ENCODE measurements at regions not wholly inside any gene's neighbourhood (a gene's known extent, or its start where the extent isn't known, plus 50 kb on each side); places are given as distances from the start of the nearest gene placed in this dataset.

GRCh38 chr20:60115451-60115850 lies 157.2 kb downstream of the CDH26 start:
- intact Hi-C loops (cut with micrococcal nuclease; ENCODE audit: unreplicated experiment), result no loop called here
- H3K4me1 ChIP-seq (ENCODE audit: insufficient read depth, low read length, poor library complexity, severe bottlenecking), result no peaks in the 10 kb centered on the region
- POLR2A ChIA-PET, result no interaction called here
- H3K9me3 ChIP-seq (ENCODE audit: low read length), result no peaks in the 10 kb centered on the region
- no TSS peak for BruUV-seq (replicated peaks)
- no peaks in the 10 kb centered on the region for H3K9me2 ChIP-seq (ENCODE audit: insufficient read depth, low read length)
- no peaks in the 10 kb centered on the region for H4K20me1 ChIP-seq (ENCODE audit: insufficient read depth, low read length)
- CTCF ChIA-PET (ENCODE audit: unreplicated experiment), result no interaction called here
- no peak overlapping the region for H3K27ac ChIP-seq (ENCODE audit: low read depth, low read length, poor library complexity, severe bottlenecking)
- H2AFZ ChIP-seq (ENCODE audit: low read length), result no peak overlapping the region
- TF ChIP-seq EZH2phosphoT487 (IDR thresholded peaks at IDR 0.05; ENCODE audit: borderline replicate concordance, low read depth, low read length), result no peak
- TF ChIP-seq, protein P1, sequence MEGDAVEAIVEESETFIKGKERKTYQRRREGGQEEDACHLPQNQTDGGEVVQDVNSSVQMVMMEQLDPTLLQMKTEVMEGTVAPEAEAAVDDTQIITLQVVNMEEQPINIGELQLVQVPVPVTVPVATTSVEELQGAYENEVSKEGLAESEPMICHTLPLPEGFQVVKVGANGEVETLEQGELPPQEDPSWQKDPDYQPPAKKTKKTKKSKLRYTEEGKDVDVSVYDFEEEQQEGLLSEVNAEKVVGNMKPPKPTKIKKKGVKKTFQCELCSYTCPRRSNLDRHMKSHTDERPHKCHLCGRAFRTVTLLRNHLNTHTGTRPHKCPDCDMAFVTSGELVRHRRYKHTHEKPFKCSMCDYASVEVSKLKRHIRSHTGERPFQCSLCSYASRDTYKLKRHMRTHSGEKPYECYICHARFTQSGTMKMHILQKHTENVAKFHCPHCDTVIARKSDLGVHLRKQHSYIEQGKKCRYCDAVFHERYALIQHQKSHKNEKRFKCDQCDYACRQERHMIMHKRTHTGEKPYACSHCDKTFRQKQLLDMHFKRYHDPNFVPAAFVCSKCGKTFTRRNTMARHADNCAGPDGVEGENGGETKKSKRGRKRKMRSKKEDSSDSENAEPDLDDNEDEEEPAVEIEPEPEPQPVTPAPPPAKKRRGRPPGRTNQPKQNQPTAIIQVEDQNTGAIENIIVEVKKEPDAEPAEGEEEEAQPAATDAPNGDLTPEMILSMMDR (conservative IDR thresholded peaks at IDR 0.05; ENCODE audit: low read length), result no peak
- H3K4me3 ChIP-seq (ENCODE audit: low read depth, low read length, poor library complexity, severe bottlenecking), result no peak overlapping the region
- no peak overlapping the region for H3K4me2 ChIP-seq (ENCODE audit: low read length)
- DNase-seq (ENCODE audit: low spot score), result no peak
- H3K36me3 ChIP-seq (ENCODE audit: insufficient read depth, low read length), result no peaks in the 10 kb centered on the region
- H3K79me2 ChIP-seq (ENCODE audit: insufficient read depth, low read depth, low read length), result no peaks in the 10 kb centered on the region

- no peak for TF ChIP-seq EZH2phosphoT487 (IDR thresholded peaks at IDR 0.05; ENCODE audit: borderline replicate concordance, low read depth, low read length)
- TF ChIP-seq, protein P1 (conservative IDR thresholded peaks at IDR 0.05; ENCODE audit: low read length), result no peak
- Histone ChIP-seq H4K20me1 (ENCODE audit: insufficient read depth, low read length) (no peaks in the 10 kb centered on the region), H3K79me2 (ENCODE audit: insufficient read depth, low read depth, low read length) (no peaks in the 10 kb centered on the region), H3K4me3 (ENCODE audit: low read depth, low read length, poor library complexity, severe bottlenecking) (no peak overlapping the region), H3K36me3 (ENCODE audit: insufficient read depth, low read length) (no peaks in the 10 kb centered on the region), H3K9me3 (ENCODE audit: low read length) (no peaks in the 10 kb centered on the region), H3K27ac (ENCODE audit: low read depth, low read length, poor library complexity, severe bottlenecking) (no peak overlapping the region), H3K9me2 (ENCODE audit: insufficient read depth, low read length) (no peaks in the 10 kb centered on the region), H2AFZ (ENCODE audit: low read length) (no peak overlapping the region), H3K4me1 (ENCODE audit: insufficient read depth, low read length, poor library complexity, severe bottlenecking) (no peaks in the 10 kb centered on the region), H3K4me2 (ENCODE audit: low read length) (no peak overlapping the region)
- intact Hi-C loops (cut with micrococcal nuclease; ENCODE audit: unreplicated experiment), result no loop called here
- no TSS peak for BruUV-seq (replicated peaks)
- CTCF ChIA-PET (ENCODE audit: unreplicated experiment), result no interaction called here
- no peak for DNase-seq (ENCODE audit: low spot score)
- POLR2A ChIA-PET, result interaction anchor here (0.6 kb wide), 1 partner anchor 240 kb away, joined by 3 read pairs; no protein-coding TSS in a partner anchor
These were observed 158.1 kb downstream of the CDH26 start for GRCh38 chr20:60116128-60116909.

DNA sequence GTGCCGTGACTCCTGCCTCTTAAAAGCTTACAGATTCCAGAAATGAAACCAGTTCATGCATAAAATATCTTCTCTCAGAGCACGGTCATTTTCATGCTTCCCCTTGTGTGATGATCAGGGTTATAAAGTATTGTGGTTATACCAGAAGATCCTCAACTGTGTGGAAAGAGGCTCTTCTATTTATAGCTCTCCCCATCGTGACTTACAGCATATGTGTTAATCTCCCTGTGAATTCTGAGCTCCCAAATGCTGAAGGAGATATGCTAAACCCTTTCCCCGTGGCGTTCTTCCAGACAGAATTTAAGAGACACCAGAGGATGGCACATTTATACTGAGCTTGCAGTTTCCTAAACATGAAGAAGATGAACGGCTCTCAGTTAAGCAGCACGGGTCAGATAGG lies 158.8 kb downstream of the CDH26 start:
- no TSS peak for BruUV-seq (replicated peaks)
- H2AFZ ChIP-seq (ENCODE audit: low read length), result no peak overlapping the region
- no peaks in the 10 kb centered on the region for H3K79me2 ChIP-seq (ENCODE audit: insufficient read depth, low read depth, low read length)
- intact Hi-C loops (cut with micrococcal nuclease; ENCODE audit: unreplicated experiment), result no loop called here
- H3K4me2 ChIP-seq (ENCODE audit: low read length), result no peak overlapping the region
- no peaks in the 10 kb centered on the region for H3K36me3 ChIP-seq (ENCODE audit: insufficient read depth, low read length)
- H4K20me1 ChIP-seq (ENCODE audit: insufficient read depth, low read length), result no peaks in the 10 kb centered on the region
- no peaks in the 10 kb centered on the region for H3K9me3 ChIP-seq (ENCODE audit: low read length)
- CTCF ChIA-PET (ENCODE audit: unreplicated experiment), result no interaction called here
- no peaks in the 10 kb centered on the region for H3K4me1 ChIP-seq (ENCODE audit: insufficient read depth, low read length, poor library complexity, severe bottlenecking)
- no peak overlapping the region for H3K27ac ChIP-seq (ENCODE audit: low read depth, low read length, poor library complexity, severe bottlenecking)
- DNase-seq (ENCODE audit: low spot score), result no peak
- no peak overlapping the region for H3K4me3 ChIP-seq (ENCODE audit: low read depth, low read length, poor library complexity, severe bottlenecking)
- H3K9me2 ChIP-seq (ENCODE audit: insufficient read depth, low read length), result no peaks in the 10 kb centered on the region
- POLR2A ChIA-PET, result interaction anchor here (0.5 to 0.6 kb wide), 2 partner anchors 239 to 441 kb away, joined by 3 to 7 read pairs; no protein-coding TSS in a partner anchor
- TF ChIP-seq EZH2phosphoT487 (IDR thresholded peaks at IDR 0.05; ENCODE audit: borderline replicate concordance, low read depth, low read length), result no peak
- TF ChIP-seq, protein P1 (conservative IDR thresholded peaks at IDR 0.05; ENCODE audit: low read length), result no peak

Measured in OCI-LY7 (cell line).